ENCODE measurements at regions not wholly inside any gene's neighbourhood (a gene's known extent, or its start where the extent isn't known, plus 50 kb on each side); places are given as distances from the start of the nearest gene placed in this dataset.

DNA sequence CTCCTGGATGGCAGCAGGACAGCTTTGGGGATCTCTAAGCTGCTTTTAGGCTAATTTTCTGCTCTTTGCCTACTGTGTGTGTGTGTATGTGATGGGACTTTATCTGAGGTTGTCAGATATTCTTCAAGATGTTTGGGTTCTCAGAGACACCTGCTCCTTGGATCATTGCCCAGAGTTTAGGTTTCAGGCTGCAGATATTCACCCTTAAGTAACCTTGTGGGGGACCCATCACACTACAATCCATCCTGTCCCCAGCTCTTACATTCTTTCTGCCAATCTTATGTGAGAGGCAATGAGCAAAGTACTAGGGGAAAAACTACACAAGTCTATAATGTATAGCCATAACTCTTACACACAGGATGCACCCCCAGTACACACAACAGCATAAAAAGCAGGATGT is 263.0 kb upstream of the ZWINT start:
- Mint-ChIP-seq H3K36me3 (ENCODE audit: unreplicated experiment) (no peaks in the 10 kb centered on the region), H3K27ac (ENCODE audit: unreplicated experiment) (no peak overlapping the region), H3K9me3 (ENCODE audit: unreplicated experiment) (peaks cover 21% of the 10 kb centered on the region), H3K27me3 (ENCODE audit: unreplicated experiment) (no peaks in the 10 kb centered on the region), H3K4me3 (ENCODE audit: unreplicated experiment) (no peak overlapping the region), H3K4me1 (ENCODE audit: unreplicated experiment) (no peaks in the 10 kb centered on the region)
- TF ChIP-seq, protein P1, sequence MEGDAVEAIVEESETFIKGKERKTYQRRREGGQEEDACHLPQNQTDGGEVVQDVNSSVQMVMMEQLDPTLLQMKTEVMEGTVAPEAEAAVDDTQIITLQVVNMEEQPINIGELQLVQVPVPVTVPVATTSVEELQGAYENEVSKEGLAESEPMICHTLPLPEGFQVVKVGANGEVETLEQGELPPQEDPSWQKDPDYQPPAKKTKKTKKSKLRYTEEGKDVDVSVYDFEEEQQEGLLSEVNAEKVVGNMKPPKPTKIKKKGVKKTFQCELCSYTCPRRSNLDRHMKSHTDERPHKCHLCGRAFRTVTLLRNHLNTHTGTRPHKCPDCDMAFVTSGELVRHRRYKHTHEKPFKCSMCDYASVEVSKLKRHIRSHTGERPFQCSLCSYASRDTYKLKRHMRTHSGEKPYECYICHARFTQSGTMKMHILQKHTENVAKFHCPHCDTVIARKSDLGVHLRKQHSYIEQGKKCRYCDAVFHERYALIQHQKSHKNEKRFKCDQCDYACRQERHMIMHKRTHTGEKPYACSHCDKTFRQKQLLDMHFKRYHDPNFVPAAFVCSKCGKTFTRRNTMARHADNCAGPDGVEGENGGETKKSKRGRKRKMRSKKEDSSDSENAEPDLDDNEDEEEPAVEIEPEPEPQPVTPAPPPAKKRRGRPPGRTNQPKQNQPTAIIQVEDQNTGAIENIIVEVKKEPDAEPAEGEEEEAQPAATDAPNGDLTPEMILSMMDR (IDR thresholded peaks at IDR 0.05) = no peak
- DNase-seq (ENCODE audit: extremely low spot score, unreplicated experiment) = no peak

- TF ChIP-seq, protein P1 (IDR thresholded peaks at IDR 0.05) = no peak
- no peak for DNase-seq (ENCODE audit: extremely low spot score, unreplicated experiment)
- H3K27me3 Mint-ChIP-seq (ENCODE audit: unreplicated experiment) = no peaks in the 10 kb centered on the region
- H3K36me3 Mint-ChIP-seq (ENCODE audit: unreplicated experiment) = no peaks in the 10 kb centered on the region
- H3K4me1 Mint-ChIP-seq (ENCODE audit: unreplicated experiment) = no peaks in the 10 kb centered on the region
- no peak overlapping the region for H3K27ac Mint-ChIP-seq (ENCODE audit: unreplicated experiment)
- H3K9me3 Mint-ChIP-seq (ENCODE audit: unreplicated experiment) = peaks cover 26% of the 10 kb centered on the region
- no peak overlapping the region for H3K4me3 Mint-ChIP-seq (ENCODE audit: unreplicated experiment)
Observed at GRCh38 chr10:56623064-56623463, 262.0 kb upstream of the ZWINT start.

- no peaks in the 10 kb centered on the region for H3K36me3 Mint-ChIP-seq (ENCODE audit: unreplicated experiment)
- no peak for DNase-seq (ENCODE audit: extremely low spot score, unreplicated experiment)
- TF ChIP-seq, protein P1 (IDR thresholded peaks at IDR 0.05) = no peak
- peaks cover 26% of the 10 kb centered on the region for H3K9me3 Mint-ChIP-seq (ENCODE audit: unreplicated experiment)
- H3K4me3 Mint-ChIP-seq (ENCODE audit: unreplicated experiment) = no peak overlapping the region
- H3K4me1 Mint-ChIP-seq (ENCODE audit: unreplicated experiment) = no peaks in the 10 kb centered on the region
- no peaks in the 10 kb centered on the region for H3K27me3 Mint-ChIP-seq (ENCODE audit: unreplicated experiment)
- H3K27ac Mint-ChIP-seq (ENCODE audit: unreplicated experiment) = no peak overlapping the region
Observed at GRCh38 chr10:56622335-56622973, 261.4 kb upstream of the ZWINT start.

DNA sequence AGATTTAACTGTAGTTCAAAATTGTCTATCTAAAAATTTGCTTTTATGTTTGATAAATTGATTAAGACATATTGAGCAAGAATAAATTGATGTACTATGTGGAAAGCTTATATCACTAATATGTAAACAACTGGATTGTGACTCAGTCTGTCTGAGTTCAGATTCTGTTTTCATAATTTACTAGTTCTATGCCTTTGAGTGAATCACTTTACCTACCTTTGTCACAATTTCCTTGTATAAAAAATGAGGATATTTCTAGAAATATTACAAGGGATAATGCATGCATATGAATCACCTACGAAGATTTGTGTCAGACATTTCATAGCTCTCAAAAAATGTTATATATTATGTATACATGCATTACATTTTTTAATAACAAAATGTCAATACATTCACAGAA is 245.1 kb upstream of the ZWINT start:
- Mint-ChIP-seq H3K9me3 (ENCODE audit: unreplicated experiment) (no peaks in the 10 kb centered on the region), H3K36me3 (ENCODE audit: unreplicated experiment) (no peaks in the 10 kb centered on the region), H3K4me3 (ENCODE audit: unreplicated experiment) (no peak overlapping the region), H3K27me3 (ENCODE audit: unreplicated experiment) (peaks cover 2% of the 10 kb centered on the region), H3K4me1 (ENCODE audit: unreplicated experiment) (no peaks in the 10 kb centered on the region), H3K27ac (ENCODE audit: unreplicated experiment) (no peak overlapping the region)
- DNase-seq (ENCODE audit: extremely low spot score, unreplicated experiment) = no peak
- TF ChIP-seq, protein P1 (IDR thresholded peaks at IDR 0.05) = no peak

- TF ChIP-seq, protein P1 (IDR thresholded peaks at IDR 0.05) = no peak
- Mint-ChIP-seq H3K27ac (ENCODE audit: unreplicated experiment) (no peak overlapping the region), H3K36me3 (ENCODE audit: unreplicated experiment) (no peaks in the 10 kb centered on the region), H3K4me1 (ENCODE audit: unreplicated experiment) (no peaks in the 10 kb centered on the region), H3K4me3 (ENCODE audit: unreplicated experiment) (no peak overlapping the region), H3K9me3 (ENCODE audit: unreplicated experiment) (no peaks in the 10 kb centered on the region), H3K27me3 (ENCODE audit: unreplicated experiment) (peaks cover 2% of the 10 kb centered on the region)
- no peak for DNase-seq (ENCODE audit: extremely low spot score, unreplicated experiment)
Observed at GRCh38 chr10:56605051-56605450, 244.0 kb upstream of the ZWINT start.

Measured in osteocyte (in vitro differentiated cells).